Sigmoid colon (tissue), 4 donors: ENCODE measurements at regions not wholly inside any gene's neighbourhood (a gene's known extent, or its start where the extent isn't known, plus 50 kb on each side); places are given as distances from the start of the nearest gene placed in this dataset.
A peak's percentile ranks its signal among the peaks of the same experiment; 100 is the strongest.

Experiments used
- CTCF ChIP-seq, 4 experiments: fragments of 450-650 bp in 3 of 4; fragments of 200-600 bp in 1 of 4; IDR thresholded peaks; one replicate each; pipeline ENCODE4 v1.5.1; 2016 to 2019; ENCODE audit warnings: antibody characterized with exemption in 4 of 4, mild to moderate bottlenecking in 3 of 4, moderate library complexity in 2 of 4
- EP300 ChIP-seq, 4 donors: sonication (generic); formaldehyde crosslinking; IDR thresholded peaks; one replicate each; pipeline ENCODE4 v1.6.1; 2017; ENCODE audit warnings: antibody characterized with exemption in 4 of 4
- POLR2A ChIP-seq, 2 donors: fragments of 450-650 bp; IDR thresholded peaks; one replicate each; pipeline ENCODE4 v1.6.1; 2016; ENCODE audit warnings: antibody characterized with exemption in 2 of 2, mild to moderate bottlenecking in 2 of 2, moderate library complexity in 2 of 2

DNA sequence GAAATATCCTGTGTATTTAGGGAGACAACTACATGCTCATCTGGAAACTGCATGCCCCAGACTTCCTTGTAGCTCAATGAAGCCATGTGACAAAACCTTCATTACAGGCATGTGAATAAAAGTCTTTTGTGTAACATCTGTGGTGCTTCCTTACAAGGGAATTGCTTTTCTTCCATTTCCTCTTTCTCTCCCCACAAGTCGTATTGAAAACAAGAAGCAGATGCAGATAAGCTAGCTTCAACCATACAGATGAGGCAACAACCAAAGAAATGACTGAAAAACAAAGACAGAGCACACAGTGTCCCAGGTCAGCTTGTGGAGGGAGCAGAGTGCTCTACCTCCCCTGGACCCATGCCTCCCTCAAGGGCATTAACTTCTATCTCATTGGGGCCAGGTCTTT is 115.8 kb upstream of the INPP4B start:
- TF ChIP-seq CTCF (IDR thresholded peaks at IDR 0.05) (no peak), EP300 (IDR thresholded peaks at IDR 0.05) (peak in 2 of 4 donors; percentile 69 to 85), POLR2A (IDR thresholded peaks at IDR 0.05) (no peak)
